ENCODE measurements at regions not wholly inside any gene's neighbourhood (a gene's known extent, or its start where the extent isn't known, plus 50 kb on each side); places are given as distances from the start of the nearest gene placed in this dataset.

GRCh38 chr6:105633814-105634213, 230.9 kb upstream of the PREP start:
- TF ChIP-seq CTCF (IDR thresholded peaks at IDR 0.05) (no peak), POLR2A (IDR thresholded peaks at IDR 0.05) (no peak)
